HG02973 (cell line): ENCODE measurements at regions not wholly inside any gene's neighbourhood (a gene's known extent, or its start where the extent isn't known, plus 50 kb on each side); places are given as distances from the start of the nearest gene placed in this dataset.
"Not testable (repeated sequence)": the region's sequence is repeated elsewhere in the genome, so short reads cannot be mapped to it uniquely, and the experiment has no call there.

Experiments
- ATAC-seq: cut with Tn5 transposase; IDR thresholded peaks from one replicate; pipeline ENCODE4 v1.9.1; 2021; ENCODE audit warnings: moderate library complexity; ENCODE audit not compliant: unreplicated experiment

DNA sequence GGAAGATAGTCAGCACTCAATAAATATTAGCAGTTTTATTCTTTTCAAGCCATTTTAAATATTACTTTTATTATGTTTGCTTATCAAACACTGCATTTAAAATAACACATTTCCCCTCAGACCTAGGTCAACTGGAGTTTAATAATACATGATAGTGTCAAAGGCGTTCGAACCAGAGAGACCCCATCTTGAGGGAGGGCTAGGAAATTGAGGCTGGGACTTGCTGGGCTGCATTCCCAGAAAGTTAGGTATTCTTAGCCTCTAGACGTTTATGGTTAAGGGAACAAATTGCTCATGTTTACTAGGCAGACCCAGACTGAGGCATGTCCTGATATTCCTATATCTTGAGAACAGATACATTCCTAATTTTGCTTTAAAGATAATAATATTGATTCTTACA lies 426.5 kb downstream of the METTL4 start:
- ATAC-seq, result no peak

DNA sequence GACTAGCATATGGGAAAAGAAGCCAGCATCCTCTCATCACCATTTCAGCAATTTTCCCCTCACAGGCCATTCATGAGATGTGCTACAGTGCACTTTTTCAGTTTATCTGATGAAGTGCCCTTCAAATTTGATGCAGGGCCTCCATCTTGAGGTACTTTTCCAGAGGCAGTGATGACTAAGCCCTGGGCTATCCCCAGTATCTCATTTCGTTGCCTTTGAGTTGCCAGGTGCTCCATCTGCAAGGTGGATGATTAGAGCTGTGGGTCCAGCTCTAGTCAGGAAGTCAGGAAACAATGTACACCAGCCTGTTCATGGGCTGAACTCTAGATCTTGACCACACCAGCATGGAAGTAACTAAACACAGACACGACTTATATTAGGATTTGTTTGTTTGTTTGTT lies 425.2 kb downstream of the METTL4 start:
- no peak for ATAC-seq

DNA sequence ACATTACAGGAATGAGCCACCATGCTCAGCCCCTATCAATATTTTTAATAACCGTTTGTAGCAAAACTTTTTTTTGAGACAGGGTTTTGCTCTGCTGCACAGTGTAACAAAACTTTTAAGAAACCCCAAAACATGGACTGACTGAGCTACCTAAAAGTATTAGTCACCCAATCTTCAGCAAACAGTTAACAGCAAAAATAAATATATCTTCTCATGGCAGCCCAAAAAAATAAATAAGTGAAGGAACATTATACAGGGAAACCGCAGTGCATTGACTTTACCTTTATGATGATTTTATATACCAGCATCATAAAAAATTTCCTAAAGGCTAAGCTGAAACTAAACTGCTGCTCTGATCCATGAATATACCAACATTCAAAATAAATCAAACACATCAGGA lies 424.6 kb downstream of the METTL4 start:
- no peak for ATAC-seq

DNA sequence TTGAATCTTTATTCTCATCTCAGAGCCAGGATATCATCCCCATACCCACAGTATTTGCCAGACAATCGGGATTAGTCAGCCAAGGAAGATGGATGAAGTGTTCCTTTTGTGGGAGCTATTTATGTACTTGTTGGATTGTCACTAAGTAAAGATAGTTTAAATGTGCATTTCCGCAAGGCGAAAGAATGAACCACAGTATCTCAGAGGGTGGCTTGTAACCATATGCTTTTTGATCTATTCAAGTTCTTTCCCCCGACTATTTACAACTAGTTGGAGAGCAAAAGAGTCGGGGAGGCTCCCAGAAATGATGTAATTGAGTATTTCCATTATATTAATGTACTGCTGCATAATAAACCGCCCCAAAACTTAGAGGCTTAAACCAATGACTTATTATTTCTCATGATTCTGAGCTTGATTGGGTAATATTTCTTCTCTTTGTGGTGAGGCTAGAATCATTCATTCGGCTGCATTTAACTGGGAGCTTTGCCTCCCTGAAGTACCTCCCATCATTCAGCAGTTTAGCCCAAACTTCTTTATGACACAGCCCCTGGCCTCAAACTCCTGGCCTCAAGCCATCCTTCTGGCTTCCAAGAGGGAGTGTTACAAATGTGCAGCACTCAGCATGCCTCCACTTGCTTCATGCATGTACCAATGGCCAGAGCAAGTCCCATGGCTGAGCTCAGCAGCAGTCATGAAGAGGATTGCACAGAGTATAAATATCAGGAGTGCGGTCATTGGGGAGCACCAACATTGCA lies 423.7 kb downstream of the METTL4 start:
- ATAC-seq, result no peak

DNA sequence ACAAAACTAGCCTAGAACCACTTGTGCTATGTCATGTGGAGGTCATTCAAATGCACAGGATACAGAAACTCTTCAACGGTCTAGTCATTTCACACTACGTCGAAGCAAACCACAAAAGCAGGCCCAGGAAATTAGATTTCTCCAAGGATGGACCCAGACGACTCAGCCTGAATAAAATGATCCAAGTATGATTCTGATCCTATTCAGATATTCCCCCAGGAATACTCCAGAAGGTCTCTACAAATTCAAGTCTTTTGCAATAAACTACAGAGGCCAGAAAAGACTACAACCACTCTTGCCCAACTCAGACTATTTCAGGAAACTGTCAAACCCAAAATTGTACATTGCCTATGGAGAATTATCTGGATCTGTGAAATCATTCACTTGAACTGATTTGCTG lies 422.5 kb downstream of the METTL4 start:
- no peak for ATAC-seq

DNA sequence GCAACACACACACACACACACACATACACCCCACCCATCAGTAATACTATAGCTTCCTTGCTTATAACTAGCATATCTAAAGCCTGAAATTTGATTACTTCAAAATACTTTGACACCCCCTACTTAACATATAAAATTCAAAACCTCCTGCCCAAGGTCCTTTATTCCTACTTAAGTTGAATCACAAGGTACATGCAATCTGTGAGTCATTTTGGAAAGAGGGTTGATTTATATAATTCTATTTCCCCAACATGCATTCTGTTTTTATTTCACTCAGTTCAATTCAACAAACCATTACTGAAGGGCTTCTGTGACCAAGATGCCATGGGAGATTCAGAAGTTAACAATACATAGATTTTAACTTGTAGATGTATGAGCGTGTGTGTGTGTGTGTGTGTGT lies 420.7 kb downstream of the METTL4 start:
- no peak for ATAC-seq

DNA sequence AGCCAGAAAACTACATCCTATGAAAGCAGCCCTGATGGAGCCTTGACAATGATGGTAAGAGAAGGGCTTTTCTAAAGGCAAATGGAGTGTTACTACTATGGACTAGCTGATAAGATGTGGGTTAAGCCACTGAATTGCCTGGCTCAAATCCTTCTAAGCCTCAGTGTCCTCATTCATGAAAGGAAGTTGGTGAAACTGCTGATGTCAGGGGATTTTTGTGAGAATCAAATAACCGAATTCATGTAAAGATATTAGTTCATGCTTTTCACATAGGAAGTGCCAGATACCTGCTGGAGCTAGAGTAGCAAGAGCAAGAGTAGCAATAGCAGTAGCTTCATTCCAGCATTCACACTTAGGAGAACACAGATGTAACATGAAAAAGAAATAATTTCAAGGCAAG lies 417.0 kb downstream of the METTL4 start:
- no peak for ATAC-seq

DNA sequence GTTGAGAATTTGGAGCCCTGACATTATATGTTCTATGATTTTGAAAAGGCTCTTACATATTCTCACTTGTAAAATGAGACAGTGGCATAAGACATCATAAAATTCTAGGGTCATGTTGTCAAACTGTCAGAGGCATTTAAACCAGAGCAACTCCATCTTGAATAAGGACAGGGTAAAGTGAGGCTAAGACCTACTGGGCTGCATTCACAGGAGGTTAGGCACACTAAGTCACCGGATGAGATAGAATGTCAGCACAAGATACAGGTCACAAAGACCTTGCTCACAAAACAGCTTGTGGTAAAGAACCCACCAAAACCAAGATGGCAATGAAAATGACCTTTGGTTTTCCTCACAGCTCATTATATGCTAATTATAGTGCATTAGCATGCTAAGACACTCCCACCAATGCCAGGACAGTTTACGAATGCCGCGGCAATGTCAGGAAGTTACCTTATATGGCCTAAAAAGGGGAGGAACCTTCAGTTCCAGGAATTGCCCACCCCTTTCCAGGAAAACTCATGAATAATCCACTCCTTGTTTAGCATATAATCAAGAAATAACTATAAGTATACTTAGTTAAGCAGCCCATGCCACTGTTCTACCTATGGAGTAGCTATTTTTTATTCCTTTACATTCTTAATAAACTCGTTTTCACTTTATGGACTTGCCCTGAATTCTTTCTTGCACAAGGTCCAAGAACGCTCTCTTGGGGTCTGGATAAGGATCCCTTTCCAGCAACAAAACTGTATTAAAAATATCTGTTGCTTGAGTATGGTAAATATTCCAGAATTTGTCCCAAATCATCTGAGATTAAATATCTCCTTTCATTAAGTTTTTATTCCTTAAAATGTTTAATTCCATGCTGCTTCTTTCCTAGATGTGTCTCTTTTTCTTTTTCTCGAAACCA lies 406.4 kb downstream of the METTL4 start:
- ATAC-seq, result no peak

DNA sequence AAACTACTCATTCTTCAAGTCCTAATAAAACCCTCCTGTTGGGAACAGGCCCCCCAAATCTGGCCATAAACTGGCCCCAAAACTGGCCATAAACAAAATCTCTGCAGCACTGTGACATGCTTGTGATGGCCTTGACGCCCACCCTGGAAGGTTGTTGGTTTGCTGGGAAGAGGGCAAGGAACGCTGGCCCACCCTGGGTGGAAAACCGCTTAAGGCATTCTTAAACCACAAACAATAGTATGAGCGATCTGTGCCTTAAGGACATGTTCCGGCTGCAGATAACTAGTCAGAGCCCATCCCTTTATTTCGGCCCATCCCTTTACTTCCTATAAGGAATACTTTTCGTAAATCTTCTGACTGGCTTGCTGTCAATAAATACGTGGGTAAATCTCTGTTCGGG lies 404.4 kb downstream of the METTL4 start:
- ATAC-seq, result not testable (repeated sequence)

DNA sequence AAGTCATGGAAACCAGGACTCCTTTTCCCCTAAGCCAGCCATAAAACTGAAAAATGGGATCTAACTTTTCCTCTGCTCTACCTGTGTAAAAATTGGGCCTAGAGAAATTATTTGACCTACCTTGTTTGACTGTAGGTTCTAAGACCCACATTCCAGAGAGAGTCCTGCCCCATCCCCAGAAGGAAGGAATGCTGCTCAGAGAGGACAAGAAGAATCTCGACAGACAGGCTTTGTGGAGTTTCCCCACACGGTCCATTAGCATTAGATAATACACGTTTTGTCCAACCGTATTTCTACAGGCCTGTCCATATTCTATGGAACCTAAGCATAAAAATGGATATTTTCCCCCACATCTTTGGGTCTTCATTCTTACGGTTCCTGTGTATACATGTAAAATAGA lies 403.3 kb downstream of the METTL4 start:
- no peak for ATAC-seq

DNA sequence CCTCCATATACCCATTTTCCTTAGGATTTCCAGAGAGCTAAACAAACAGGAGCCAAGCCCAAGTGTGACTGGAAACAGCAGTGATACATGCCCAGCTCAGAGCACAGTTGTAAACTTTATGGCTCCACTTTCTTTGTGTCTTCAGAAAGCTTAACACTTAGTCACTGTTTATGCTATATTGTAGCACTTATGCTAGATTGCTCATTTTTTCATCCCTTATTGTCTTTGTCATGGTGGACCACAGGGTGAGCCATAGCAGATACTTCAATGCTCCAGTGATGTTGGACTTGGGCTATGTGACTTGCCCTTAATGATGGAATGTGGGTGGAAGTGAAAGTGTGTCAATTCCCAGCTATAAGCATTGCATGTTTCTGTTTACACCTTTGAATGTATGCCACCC lies 401.6 kb downstream of the METTL4 start:
- no peak for ATAC-seq

DNA sequence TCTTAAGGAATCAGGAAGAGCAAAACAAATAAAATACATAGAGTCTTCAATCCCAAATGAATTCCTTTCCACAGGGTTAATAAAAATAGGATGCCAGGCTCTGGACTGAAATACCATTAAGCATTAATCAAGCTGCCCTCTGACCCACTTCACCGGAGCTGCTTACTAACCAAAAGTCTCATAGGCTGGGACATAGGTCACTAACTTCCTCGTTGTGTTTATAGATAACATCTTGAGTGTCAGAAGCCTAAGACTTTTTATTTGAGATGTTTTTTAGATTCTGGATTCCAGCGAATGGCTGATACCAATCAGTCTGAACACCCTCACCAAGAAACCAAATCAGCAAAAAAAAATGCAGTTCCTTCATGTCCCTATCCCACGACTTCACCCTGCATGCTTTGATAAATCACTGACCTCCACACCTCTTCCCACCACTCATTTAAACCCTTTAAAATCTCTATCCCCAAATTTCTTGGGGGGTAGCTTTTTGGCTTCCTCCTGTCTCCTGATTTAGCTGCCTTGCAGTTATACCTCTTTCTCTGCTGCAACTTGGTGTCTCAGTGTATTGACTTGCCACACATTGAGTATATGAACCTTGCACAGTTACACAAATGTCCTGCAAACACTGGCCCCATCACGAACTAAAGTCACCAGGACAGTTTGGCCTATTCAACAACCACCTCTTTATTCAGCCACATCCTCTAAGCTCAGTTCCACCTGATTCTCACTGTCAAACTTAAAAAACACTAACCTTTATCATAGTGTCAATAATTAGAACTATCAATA lies 399.3 kb downstream of the METTL4 start:
- ATAC-seq, result no peak

DNA sequence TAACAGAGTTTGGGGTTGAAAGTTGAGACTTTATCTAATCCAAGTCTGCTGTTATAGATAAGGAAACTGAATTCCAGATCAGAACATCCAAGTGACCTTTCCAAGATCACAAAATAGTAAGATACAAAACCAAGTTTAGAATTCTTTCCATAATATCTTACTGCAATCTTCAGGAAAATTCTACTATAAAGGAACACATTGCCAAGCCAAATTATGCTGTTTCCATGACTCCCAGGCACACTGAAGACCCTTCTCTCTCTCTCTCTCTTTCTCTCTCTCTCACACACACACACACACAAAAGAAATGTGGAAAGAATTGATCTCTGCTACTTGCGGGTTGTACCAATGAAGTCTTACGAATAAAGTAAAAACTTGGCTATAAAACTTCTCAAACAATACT lies 398.4 kb downstream of the METTL4 start:
- no peak for ATAC-seq

DNA sequence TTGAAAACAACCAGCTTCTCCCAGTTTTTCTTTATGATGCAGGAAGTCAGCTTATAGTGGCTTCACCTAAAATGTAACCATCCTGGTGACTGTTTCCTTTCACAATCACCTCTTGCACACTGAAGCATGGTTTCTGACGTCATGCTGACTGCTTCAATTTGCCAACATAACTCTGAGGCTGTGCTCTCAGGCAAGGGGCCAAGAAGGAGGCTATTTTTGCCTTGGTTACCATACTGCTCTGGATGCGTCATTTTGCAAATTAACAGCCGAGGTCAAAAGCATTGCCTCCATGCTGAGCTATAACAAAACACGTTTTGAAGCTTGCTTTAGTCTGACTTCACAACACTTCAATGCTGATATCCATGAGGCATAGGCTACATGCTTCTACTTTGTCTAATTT lies 397.8 kb downstream of the METTL4 start:
- ATAC-seq, result no peak

DNA sequence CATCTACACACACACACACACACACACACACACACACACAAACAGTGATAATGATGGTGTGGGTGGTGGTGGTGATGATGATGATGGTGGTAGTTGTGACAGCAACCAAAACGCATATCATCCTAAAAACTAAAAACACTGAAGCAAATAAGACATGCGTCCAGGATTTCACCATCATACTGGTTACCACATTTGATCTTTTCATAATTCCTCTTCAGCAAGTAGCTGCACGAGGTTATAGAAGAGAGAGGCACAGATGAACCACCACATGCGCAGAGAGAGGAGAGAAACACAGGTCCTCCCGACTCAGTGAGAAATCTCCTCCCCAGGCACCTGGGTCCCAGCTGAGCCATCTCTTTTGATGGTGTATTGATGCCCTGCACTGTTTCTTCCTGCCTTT lies 393.3 kb downstream of the METTL4 start:
- no peak for ATAC-seq

DNA sequence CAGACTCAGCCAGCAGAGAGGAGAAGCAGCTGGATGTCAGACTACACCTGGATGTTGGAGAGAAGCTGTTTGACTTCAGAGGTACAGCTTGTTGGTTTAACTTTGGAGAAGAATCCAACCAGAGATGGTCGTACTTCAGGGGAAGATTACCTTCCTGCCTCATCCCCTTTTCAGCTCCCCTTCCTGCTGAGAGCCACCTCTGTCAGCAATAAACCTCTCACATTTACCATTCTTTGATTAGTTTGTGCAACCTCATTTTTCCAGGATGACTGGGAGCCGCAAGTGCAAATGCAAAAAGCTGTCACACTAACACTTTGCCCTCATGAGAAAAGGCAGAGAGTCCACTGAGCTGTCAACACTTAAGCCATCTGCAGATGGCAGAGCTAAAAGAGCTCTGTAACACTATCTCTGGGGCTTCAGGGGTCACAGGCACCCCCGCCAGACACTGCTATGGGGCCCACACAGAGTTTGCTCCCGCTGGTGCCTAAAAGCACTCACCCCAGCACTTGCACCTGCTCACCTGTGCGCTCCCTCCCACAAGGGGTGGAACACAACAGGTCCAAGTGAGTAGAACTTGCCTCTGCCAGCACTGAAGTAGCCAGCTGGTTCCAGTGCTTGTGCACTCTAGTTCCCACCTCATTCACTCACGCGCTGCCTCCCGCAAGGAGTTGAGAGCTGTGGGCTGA lies 391.7 kb downstream of the METTL4 start:
- ATAC-seq, result no peak

DNA sequence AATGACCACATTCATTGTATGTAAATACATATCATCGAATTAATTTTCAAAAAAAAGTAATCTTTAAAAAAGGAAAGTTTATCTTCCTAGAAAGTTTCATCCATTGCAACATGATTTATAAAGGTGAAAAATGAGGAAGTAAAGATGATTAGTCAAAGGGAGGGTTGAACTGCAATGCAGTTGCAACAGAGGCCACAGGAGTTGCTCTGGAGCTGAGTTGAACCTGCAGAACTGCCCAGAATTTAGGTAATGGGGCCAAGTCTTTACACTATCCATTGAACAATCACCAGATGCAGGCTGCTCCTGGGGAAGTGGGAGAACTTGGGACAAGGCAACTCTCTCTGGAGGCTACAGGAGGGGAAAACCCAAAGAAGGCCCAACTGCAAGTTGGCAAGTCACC lies 390.7 kb downstream of the METTL4 start:
- no peak for ATAC-seq

DNA sequence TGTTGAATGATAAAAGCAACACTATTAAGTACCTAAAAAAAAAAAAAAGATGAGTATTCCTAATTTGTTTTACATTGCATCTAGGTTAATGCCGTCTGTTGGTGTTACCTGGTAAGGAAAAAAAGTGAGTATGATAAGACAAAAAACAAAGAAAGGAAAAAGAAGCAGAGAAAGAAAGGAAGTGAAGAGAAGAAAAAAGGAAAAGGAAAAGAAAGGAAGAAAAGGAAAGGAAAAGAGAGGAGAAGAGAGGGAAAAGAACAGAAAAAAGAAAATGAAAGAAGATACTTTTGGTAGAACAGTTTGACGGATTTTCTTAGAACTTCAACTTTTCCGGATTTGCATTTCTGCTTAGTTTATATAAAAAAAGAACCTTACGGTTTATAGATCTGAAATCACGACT lies 387.9 kb downstream of the METTL4 start:
- ATAC-seq, result no peak

DNA sequence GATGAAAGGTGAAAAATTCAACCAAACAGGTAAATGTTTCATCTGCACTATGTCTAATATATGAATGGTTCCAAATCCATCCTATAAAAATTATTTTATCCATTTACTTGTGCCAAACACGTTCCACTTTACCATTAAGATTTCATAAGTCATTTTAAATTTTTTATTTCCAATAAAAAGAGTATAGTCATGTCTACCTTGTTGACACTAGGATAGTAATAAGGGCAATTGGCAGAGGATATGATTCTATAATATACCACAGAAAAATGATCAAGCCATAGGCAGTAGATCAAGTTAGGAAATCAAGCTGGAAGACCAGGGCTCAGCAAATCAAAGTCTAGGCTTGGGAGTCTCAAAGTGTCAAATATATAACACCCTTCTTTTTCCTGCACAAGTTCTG lies 384.3 kb downstream of the METTL4 start:
- no peak for ATAC-seq

DNA sequence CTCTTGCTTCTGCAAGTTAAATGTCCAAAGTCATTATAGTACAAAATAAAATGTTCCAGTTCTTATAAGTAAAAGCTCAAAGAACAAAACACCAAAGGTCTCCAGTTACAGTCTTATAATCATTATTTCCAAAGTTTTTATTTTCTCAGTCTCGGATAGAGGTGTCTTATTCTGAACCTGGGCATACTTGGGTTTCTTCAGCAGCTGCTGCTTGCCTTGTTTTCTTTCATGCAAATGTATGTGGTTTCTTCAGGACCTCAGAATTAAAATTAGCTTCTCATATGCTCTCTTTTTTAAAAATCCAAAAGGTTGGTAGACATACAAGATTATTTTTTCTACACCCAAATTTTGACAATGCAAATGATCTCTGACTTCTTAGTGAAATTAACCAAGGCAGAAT lies 383.0 kb downstream of the METTL4 start:
- ATAC-seq, result no peak

DNA sequence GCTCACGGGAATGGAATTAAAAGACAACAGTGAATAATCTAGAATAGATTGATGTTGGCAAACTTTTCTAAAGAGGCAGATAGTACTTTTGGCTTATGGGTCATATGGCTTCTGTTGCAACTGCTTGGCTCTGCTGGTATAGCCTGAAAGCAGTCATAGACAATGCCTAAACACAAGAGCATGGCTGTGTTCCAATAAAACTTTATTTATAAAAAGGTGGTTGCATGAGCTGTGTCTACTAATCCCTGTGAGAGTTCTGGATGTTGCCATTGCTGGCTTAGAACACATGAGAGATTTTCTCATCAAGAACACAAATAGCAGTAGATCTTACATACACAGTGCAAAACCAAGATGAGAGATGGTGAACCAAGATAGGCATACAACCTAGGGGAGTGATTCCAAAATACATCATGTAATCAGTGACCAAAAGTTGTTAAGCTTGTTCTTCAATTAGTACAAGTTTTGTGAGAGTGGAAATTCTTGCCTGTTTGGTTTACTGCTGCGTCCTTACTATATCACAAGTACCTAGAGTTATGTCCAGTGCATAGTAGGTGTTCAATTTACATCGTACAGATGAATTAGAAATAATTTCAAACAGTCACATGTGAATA lies 380.0 kb downstream of the METTL4 start:
- no peak for ATAC-seq
